NCI-H460 (cell line): ENCODE measurements at regions not wholly inside any gene's neighbourhood (a gene's known extent, or its start where the extent isn't known, plus 50 kb on each side); places are given as distances from the start of the nearest gene placed in this dataset.

Experiments used
- DNase-seq: peaks from one replicate; pipeline ENCODE4 v3.0.0-alpha.2; 2016; ENCODE audit warnings: low read depth; ENCODE audit errors: extremely low read depth

DNA sequence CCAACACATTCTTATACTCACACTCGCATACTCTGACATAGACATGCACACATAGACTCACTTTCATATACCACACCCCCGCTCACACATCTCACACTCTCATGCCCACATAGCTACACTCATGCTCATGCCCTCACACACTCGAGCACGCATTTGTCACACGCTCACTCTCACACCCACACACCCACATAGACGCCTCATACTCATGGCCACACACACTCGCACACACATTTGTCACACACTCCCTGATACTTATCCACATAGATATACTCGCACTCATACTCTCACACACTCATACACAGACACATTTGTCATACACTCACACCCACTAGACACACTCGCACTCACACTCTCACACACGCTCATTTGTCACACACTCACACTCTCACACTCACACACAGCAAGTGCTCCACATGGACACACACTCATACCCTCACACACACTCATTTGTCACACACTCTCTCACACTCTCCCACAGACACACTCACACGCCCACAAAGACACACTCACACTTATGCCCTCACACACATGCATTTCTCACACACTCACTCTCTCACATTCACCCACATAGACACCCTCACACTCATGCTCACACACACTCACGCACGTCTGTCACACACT, 50.9 kb downstream of the TNP1 start:
- DNase-seq, result no peak

DNA sequence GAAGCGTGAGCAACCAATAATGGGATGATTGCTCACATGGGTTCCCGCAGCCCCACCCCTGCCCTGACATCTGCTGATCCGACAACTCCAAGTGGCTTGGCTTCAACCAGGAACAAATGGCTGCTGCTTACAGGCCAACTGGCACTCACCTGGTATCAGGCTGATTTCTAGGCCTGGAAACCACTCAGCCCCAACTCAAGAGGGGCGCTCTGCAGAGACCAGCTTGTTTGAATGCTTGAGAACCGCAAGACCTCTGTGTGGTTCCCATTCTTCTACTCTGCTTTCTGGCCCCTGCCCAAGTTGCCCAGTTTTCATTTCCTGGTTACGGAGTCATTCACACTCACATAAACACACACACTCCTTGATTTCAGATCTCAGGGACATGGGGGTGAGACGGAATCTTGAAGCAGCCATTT, 52.0 kb downstream of the TNP1 start:
- no peak for DNase-seq

DNA sequence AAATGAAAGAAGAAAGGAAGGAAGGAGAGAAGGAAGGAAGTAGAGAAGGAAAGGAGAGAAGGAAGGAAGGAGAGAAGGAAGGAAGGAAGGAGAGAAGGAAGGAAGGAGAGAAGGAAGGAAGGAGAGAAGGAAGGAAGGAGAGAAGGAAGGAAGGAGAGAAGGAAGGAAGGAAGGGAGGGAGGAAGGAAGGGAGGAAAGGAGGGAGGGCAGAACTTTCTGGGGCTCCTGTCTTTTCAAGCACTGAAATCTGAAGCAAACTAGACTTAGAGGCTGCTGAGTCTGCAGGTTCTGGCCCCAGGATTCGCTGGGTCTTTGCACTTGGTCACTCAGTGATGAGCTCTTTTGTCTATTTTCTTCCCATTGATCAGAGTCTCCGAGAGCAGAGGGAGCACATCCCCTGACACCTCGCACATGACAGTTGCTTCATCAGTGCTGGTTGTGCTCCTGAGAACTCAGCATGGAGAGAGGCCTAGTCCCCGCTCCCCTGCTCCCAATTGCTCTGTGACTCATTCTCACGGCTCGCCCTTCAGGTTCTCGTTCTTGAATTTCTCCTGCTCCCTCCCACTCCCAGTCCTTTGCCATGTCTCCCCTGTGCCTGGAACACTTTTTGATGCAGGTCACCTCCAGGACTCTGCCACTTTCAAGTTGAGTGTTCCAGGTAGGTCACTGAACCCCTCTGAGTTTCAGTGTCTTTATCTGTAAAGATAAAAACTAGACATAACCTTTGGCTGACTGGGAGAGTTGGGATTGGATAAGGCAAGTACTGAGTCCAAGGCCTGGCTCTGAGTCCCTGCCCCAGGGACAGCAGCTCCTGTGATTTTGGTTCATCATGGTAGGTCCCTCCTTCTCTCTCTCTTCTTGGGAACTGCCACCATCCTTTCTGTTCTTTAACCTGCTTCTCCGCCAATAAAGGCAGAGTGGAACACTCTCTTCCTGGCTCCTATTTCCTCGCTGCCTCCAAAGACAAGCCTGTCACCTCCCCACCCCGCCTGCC, 55.2 kb downstream of the TNP1 start:
- no peak for DNase-seq

DNA sequence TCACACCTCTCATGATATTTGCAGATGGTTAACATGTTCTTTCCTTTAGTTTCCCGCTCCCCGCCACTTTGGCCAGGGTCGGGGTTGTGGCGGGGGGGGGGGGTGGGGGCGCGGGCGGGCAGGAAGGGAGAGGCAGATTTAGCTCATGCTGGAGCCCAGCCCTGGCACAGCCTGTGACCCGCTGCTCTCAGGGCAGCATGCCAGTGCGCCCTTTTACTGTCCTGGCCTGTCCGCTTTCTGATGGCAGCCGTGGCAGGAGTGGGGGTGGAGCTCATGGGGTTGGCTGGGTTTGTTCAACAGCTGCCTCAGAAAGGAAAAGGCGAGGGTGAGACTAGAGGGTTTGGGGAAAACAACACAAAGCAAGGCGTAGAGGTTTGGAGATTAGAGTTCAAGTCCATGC, 56.1 kb downstream of the TNP1 start:
- no peak for DNase-seq

DNA sequence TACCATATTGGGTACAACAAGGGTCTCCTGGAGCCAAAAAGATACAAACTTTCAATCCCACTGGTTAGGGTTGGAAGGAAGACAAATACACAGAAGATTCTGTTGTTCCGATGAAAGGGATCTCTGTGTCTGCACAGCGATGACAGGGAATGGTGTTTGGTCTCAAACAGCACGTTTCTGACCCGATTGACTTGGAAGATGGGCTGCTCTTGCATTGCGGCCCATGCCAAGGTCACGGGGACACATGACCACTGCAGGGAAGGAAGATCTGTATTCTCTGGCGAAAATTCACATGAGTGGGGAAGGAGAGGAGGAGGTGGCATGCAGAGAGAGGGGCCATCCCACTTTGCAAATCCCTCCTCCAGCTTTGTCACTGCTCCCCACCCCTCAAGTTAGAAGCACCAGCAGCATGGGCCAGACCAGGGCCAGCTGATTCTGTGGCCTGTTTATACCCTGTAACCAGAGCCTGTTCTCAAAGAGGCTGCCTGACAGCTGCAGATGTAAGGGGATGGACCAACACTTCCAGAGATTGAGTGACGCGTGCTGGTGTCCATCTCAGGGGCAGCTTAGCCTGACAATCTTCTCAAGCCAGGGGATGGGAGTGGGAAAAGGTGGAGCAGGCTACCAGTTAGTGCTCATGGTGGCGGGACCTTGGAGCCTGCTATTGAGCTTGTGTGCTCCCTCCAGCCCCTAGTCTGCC, 57.2 kb downstream of the TNP1 start:
- DNase-seq, result no peak

DNA sequence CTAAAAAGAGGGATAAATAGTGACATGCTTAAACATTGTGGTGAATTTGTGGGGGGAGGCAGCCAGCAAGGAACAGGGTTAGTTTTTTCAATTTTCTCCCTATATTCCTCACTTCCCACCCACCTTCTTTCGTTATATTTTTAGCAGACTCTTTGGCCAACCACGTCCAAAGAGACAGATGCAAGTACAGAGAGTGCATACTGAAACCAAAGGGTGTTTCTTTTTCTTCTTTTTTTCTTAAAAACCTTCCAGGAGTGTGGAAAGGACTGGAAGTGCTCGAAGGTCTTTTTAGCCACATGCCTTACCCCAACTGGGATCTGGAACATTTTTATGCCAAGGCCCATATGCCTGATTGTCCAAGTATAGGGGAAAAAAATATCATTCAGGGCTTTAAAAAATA, 59.0 kb downstream of the TNP1 start:
- no peak for DNase-seq

DNA sequence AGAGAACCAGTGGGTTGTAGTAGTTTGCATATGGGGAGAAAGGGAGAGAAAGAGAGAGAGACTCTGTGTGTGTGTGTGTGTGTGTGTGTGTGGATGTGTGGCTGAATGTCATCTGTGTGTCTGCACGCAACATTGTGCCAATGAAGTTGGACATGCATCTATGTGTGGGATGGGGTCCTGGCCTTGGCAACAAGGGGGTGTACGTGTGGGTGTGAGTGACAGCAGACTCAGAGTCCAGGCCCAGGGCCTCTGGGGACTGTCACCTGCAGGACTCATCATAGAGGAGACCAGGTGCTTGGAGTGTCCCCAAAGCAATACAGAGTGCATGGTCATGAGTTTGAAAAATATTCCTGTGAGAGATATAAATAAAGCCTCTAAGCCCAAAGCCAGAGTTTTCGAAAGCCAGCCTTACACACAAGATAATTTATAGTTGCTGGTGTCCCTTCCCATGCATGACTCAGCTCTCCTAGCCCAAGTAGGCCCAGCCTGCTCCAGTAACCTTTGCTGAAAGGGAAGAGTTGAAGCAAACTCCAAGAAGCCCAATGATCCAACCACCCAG, 59.9 kb downstream of the TNP1 start:
- DNase-seq, result no peak

DNA sequence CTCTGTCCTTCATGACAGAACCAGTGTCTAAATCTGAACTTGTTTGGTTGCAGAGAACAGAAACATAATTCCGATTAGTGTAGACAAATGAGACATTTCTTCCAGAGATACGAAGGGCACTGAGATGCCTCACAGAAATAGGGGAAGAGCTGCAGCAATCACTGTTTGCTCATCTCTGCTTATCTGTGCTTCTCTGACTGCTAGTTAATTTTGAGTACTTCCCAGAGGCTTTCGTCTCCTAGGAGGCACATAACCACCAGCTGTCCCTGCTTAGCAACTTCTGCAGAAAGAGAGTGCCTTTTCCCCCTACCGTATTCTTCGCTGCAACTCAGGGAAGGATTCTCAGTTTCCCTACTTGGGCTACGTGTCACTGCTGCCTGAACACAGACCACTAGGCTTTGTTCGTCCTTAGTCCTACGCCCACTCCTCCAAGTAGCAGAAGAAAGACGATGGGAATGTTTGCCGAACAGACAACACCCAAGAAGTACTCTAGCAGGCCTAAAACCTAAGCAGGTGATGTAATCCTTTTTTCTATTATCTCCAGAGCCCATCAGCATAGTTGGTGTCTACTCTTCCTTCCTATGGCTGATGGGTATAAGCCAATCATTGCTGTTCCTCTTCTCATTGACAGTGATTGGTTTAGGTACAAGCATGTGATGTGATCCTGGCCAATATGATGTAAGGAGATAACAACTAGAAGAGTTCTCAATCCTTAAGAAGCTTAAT, 63.6 kb downstream of the TNP1 start:
- DNase-seq, result no peak

DNA sequence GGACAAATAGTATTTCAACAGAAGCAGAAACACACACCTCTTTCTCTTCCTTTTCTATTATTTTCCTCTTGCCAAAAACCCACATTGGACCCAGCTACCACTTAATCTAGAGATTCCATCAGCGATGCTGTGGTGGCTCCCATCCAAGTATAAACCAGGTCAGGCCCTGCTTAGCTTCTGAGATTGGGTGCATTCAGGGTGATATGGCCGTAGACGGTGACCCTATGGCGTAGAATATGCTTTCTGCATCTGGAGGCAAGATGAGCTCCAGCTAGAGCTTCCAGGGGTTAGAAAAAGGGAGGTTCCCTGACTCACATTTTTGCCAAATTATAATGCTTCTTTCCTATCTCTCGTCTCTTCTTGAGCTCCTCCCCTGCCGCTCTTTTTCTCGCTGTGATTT, 66.5 kb downstream of the TNP1 start:
- no peak for DNase-seq

DNA sequence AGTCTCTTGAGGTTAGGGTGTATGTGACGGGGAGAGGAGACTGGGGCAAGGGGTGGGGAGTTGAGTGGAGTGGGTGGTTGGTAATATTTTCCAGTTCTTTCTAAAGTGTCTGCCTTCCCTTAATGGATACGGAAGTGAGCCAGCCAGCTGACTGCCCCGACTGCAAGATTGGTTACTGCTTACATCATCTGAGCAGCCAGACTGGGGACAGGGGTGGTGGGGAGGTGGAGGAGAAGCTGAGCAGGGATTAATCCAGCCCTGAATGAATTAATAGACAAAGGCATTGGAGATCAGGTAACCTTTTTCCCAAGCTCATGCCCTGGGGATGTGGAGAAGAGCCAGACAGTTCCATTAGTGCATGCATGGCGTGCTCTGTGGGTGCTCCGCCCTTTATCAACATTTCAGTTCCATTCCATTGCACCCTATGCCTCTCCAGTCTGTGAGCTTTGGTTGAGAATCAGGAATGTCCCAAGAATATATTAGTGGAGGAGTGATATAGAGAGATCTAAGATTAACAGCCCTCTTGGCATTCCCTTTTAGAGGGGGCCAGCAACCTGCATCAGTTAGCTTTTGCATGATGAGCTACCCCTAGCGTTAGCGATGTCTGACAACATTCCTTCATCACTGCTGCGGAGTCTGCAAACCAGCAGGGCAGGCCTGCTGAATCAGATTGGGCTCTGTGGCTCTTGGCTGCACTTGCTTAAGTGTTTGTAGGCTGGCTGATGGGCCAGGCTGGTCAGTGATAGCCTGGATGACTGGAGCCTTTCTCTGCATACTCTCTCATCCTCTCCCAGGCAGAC, 67.4 kb downstream of the TNP1 start:
- peak; percentile 11 for DNase-seq

DNA sequence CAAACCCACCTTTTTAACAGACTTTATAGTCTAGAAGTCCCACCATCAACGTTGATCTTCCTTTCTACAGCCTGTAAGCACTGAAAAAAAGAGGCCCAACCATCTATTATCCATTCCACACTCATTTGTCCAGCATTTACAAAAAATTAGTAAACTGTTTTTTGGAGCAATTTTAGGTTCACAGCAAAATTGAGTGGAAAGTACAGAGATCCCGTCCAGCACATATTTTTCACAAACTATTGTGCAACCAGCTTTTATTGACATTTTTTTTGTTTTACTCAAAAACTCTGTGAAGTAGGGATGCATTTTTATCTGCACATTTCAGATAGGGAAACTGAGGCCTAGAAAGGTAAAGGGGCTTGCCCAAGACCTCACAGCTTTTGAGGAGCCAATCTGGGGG, 68.6 kb downstream of the TNP1 start:
- no peak for DNase-seq

DNA sequence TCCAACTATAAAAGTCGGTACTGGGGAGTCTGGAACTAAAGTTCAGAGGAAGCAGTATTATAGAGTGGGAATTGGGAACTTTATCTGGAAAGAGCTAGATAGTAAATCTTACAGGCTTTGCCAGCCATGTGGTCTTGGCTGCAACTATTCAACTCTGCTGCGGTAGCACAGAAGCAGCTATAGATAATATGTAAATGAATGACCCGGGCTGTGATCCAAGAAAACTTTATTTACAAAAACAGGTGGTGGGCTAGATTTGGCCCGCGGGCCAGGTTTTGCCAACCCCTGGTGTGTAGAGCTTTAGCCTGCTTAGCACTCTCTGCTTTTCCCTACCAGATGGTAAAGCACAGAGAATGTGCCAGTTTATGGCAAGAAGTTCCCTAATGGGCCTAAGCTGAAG, 70.8 kb downstream of the TNP1 start:
- no peak for DNase-seq

DNA sequence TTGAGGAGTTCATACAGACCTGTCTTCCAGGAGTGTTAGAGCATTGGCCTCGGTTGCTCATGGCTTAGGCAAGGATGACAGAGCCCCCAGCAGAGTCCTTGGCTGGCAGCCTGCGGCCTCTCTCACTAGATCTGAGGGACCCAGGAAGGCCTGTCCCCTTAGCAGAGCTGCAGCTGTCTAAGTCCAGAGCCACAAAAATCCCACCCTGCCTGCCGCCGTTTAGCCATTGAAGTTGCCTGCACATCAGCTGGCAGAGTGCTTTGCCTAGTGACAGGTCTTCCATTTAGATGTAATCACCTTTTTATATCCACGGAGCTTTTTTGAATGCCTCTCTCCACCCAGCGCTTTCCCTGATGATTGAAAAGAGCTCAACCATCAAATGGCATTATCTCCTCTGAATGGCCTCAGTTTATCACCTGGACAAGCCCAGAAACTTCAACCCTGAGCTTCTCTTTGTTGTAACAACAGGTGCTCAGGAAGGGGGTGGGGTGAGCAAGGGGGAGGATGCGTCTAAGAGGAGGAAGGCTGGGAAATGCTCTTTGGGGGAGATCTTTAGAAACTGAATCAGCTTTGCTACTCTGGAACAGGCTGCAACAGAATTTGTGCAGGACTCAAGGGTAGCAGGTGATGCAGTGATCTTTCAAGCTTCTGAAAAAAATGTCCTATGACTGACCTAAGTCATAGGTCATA, 71.9 kb downstream of the TNP1 start:
- no peak for DNase-seq

DNA sequence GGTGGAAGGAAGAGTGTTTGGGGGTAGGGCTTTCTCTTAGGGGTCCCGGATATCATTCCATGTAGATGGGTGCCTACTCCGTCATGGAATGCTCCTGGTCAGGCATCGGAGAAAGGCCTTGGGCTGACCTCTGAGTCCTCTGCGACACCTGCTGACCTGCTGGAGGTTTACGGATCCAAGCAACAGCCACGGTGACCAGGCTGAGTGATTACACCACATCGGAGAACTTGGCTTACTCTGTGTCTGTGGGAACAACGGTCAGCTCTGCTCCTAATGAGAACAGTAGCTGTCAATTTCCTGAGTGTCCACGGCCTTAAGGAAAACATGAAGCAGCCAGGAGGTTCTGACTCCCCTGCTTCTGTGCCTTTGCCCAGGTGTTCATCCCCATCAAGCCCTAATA, 73.2 kb downstream of the TNP1 start:
- DNase-seq, result no peak

DNA sequence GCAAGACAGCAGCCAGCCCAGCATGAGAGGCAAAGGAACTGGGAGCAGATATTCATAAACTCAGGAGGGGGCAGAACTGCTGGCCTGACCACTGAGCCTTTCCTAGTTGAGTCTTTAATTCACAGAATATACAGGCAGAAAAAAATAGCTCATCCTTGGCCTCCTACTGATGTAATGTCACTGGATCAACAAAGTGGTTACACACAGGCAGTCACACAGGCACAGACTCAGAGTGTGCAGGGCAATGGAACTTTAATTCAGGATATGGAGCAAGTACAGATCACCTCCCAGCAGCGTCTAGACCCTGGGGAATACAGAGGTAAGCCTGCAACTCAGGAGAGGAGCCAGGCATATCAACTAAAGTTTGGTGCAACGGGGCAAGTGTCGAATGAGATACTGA, 75.4 kb downstream of the TNP1 start:
- DNase-seq, result no peak

DNA sequence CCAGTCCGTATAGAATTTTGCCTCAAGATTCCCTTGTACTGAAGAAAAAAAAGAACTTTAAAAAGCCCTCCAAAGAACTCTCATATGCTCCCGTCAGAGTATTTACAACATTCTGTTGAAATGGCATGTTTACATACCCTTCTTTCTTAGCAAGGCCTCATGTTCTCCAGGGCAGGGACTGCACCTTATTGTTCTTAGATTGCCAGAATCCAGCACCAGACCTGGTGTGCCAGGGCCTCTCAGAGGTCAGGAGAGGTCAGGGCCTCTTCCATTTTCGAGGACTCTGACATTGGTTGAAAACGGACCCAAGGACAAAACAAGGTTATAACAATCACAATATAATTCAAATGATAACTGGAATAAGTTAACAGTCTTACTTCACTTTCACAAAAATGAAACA, 78.2 kb downstream of the TNP1 start:
- no peak for DNase-seq

DNA sequence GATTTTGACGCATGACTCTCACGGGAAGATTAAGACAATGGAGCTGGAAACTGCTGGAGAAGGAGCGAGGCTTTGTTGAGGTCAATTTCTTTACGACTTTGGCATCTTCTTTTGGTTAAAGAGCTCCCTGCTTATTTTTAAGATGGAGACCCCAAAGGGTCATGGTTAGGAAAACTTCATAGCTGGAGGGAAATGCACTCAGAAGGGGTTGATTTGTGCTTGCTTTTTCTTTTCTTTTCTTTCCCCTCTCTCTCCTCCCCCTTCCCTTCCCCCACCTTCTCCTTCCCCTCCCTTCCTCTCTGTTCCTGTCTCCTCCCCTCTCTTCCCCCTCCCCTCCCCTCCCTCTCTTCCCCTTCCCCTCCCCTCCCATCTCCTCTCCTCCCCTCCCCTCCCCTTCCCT, 79.0 kb downstream of the TNP1 start:
- no peak for DNase-seq

DNA sequence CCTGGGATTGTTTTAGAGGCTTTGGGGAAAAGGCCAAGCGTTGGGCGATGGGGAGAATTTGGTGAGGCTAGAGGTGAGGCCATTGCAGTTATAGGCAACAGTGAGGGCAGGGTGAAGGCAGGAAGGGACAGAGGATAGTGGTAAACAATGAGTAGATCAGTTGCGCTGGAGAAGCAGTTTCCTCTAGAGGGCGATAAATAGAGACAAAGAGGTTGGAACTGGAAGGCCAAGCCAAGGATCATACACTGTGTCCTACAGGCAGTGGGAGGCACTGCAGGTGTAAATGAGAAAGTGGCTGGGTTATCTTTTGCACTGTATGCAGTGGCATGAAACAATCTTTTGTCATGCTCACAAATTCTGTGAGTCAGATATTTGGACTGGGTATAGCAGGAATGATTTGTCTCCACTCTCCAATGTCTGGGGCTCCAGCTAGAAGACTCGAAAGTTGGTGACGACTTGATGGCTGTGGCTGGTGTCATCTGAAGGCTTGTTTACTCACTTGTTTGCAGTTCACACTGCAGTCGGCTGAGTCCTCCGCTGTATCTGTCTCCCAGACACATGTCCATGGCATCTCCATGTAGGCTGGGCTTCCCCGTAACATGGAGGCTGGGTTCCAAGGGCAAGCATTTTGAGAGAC, 82.1 kb downstream of the TNP1 start:
- peak; percentile 80 for DNase-seq
